ENCODE measurements at regions not wholly inside any gene's neighbourhood (a gene's known extent, or its start where the extent isn't known, plus 50 kb on each side); places are given as distances from the start of the nearest gene placed in this dataset.

- no peak for TF ChIP-seq CTCF (conservative IDR thresholded peaks at IDR 0.05)
- no peak for TF ChIP-seq ZFX (IDR thresholded peaks at IDR 0.05)
Measured at GRCh38 chr18:25490316-25490715, 138.3 kb upstream of the ZNF521 start.
